HCT116 (cell line): ENCODE measurements at regions not wholly inside any gene's neighbourhood (a gene's known extent, or its start where the extent isn't known, plus 50 kb on each side); places are given as distances from the start of the nearest gene placed in this dataset.

Experiments
- ATAC-seq: fragments of 200-7000 bp; cut with Tn5 transposase; 2 replicates; pipeline ENCODE4 v1.9.1; 2020; ENCODE audit warnings: mild to moderate bottlenecking, moderate library complexity
- BruUV-seq: library from RNA; stranded (reverse); fragments of 400-500 nt; replicated peaks from 2 replicates; lab custom pipeline; 2021; lab: Mats Ljungman, UMichigan
- CTCF ChIA-PET: fragments of 300-600 bp; sonication (Branson Sonifier 250); formaldehyde crosslinking; loops from one replicate; lab custom pipeline; 2021; ENCODE audit warnings: antibody characterized with exemption; lab: Charles Lee
- POLR2A ChIA-PET: fragments of 300-600, 350-600 bp; sonication (Branson Sonifier 250); formaldehyde crosslinking; loops from one replicate; lab custom pipeline; 2021; ENCODE audit warnings: antibody characterized with exemption; lab: Charles Lee
- RAD21 ChIA-PET, 2 experiments: fragments of 300-600 bp; sonication (Branson Sonifier 250); formaldehyde crosslinking; loops; one replicate each; lab custom pipeline; 2023; ENCODE audit warnings: low total read pairs in 2 of 2; ENCODE audit not compliant: uncharacterized antibody in 2 of 2, unreplicated experiment in 2 of 2, low non-redundant PET in 1 of 2; lab: Charles Lee
- DNase-seq: peaks from one replicate; pipeline ENCODE4 v3.0.0-alpha.2; 2010; ENCODE audit warnings: low read depth, low spot score
- H2AFZ ChIP-seq: fragments of 200-600 bp; shearing (Covaris generic), sonication (generic); 2 replicates; pipeline ENCODE4 v1.6.1; 2017; ENCODE audit warnings: low read depth, mixed run types, mixed read lengths, antibody characterized with exemption, low read length; ENCODE audit not compliant: poor library complexity, severe bottlenecking
- H3K27ac ChIP-seq: 2 replicates; pipeline ENCODE4 v1.5.1; 2012; ENCODE audit warnings: low read depth, low read length
- H3K27me3 ChIP-seq: fragments of 200-600 bp; sonication (generic); 2 replicates; pipeline ENCODE4 v1.6.1; 2016; ENCODE audit warnings: mixed run types, low read length, mixed read lengths; ENCODE audit not compliant: insufficient read depth
- H3K36me3 ChIP-seq, 2 experiments: fragments of 200-500 bp in 1 of 2; fragments of 200-600 bp in 1 of 2; sonication (Bioruptor generic) in 1 of 2; sonication (generic) in 1 of 2; 2 replicates each; pipeline versions ENCODE4 v1.5.1 to v1.6.1; 2014 to 2016; ENCODE audit warnings: low read length in 2 of 2, inconsistent platforms in 1 of 2, mixed read lengths in 1 of 2, mixed run types in 1 of 2; ENCODE audit not compliant: insufficient read depth in 2 of 2, control insufficient read depth in 1 of 2
- H3K4me1 ChIP-seq, 2 experiments: fragments of 200-600 bp in 1 of 2; sonication (generic) in 1 of 2; 2 replicates each; pipeline versions ENCODE4 v1.5.1 to v1.6.1; 2012 to 2017; ENCODE audit warnings: low read length in 2 of 2, inconsistent platforms in 1 of 2, mild to moderate bottlenecking in 1 of 2, mixed read lengths in 1 of 2, mixed run types in 1 of 2, moderate library complexity in 1 of 2; ENCODE audit not compliant: insufficient read depth in 2 of 2, control insufficient read depth in 1 of 2
- H3K4me2 ChIP-seq: fragments of 200-600 bp; sonication (generic); 2 replicates; pipeline ENCODE4 v1.6.1; 2017; ENCODE audit warnings: mixed run types, low read length, mixed read lengths
- H3K4me3 ChIP-seq, 2 experiments: fragments of 200-600 bp in 1 of 2; sonication (generic) in 1 of 2; replicated peaks in 1 of 2; 2 replicates each; pipeline ENCODE4 v1.5.1; 2011 to 2016; ENCODE audit warnings: low read length in 2 of 2, control low read depth in 1 of 2, low read depth in 1 of 2, mild to moderate bottlenecking in 1 of 2, mixed read lengths in 1 of 2, mixed run types in 1 of 2
- H3K79me2 ChIP-seq: fragments of 200-600 bp; sonication (generic); 2 replicates; pipeline ENCODE4 v1.6.1; 2017; ENCODE audit warnings: mild to moderate bottlenecking, mixed run types, low read length, moderate library complexity, mixed read lengths; ENCODE audit not compliant: insufficient read depth
- H3K9ac ChIP-seq: fragments of 200-600 bp; sonication (generic); 2 replicates; pipeline ENCODE4 v1.6.1; 2016; ENCODE audit warnings: low read length, mixed read lengths
- H3K9me2 ChIP-seq: fragments of 200-600 bp; sonication (generic), shearing (Covaris generic); 2 replicates; pipeline ENCODE4 v1.6.1; 2017; ENCODE audit warnings: mixed run types, mild to moderate bottlenecking, moderate library complexity; ENCODE audit not compliant: insufficient read depth
- H3K9me3 ChIP-seq, 2 experiments: fragments of 200-500 bp in 1 of 2; fragments of 200-600 bp in 1 of 2; sonication (Bioruptor generic) in 1 of 2; sonication (generic) in 1 of 2; 2 replicates each; pipeline ENCODE4 v1.6.1; 2014 to 2017; ENCODE audit warnings: low read length in 2 of 2, mixed read lengths in 2 of 2, inconsistent platforms in 1 of 2, low read depth in 1 of 2, mild to moderate bottlenecking in 1 of 2, mixed run types in 1 of 2, moderate library complexity in 1 of 2; ENCODE audit not compliant: control insufficient read depth in 1 of 2, insufficient read depth in 1 of 2
- H4K20me1 ChIP-seq: fragments of 200-600 bp; sonication (generic), shearing (Covaris generic); 2 replicates; pipeline ENCODE4 v1.6.1; 2017; ENCODE audit warnings: mixed run types, mild to moderate bottlenecking, moderate library complexity; ENCODE audit not compliant: insufficient read depth
- CEBPB ChIP-seq: IDR thresholded peaks from 2 replicates; pipeline ENCODE4 v1.6.1; 2012; ENCODE audit warnings: low read depth
- EGR1 ChIP-seq: IDR thresholded peaks from 2 replicates; pipeline ENCODE4 v1.6.1; 2012; ENCODE audit warnings: low read depth
- ELF1 ChIP-seq: IDR thresholded peaks from 2 replicates; pipeline ENCODE4 v1.6.1; 2012; ENCODE audit warnings: low read depth, borderline replicate concordance
- EZH2 ChIP-seq: fragments of 200-600 bp; sonication (generic); IDR thresholded peaks from 2 replicates; pipeline ENCODE4 v1.6.1; 2017; ENCODE audit warnings: antibody characterized with exemption, mixed run types
- FOSL1 ChIP-seq: IDR thresholded peaks from 2 replicates; pipeline ENCODE4 v1.6.1; 2012; ENCODE audit warnings: low read depth
- JUND ChIP-seq: IDR thresholded peaks from 2 replicates; pipeline ENCODE4 v1.6.1; 2012
- POLR2A ChIP-seq: IDR thresholded peaks from 2 replicates; pipeline ENCODE4 v1.7.0; 2011; ENCODE audit warnings: borderline replicate concordance; ENCODE audit not compliant: insufficient read depth, insufficient read length; ENCODE audit errors: extremely low read depth
- POLR2AphosphoS5 ChIP-seq: IDR thresholded peaks from 2 replicates; pipeline ENCODE4 v1.6.1; 2011; ENCODE audit warnings: mild to moderate bottlenecking, low read depth, low read length, moderate library complexity
- SIN3A ChIP-seq: IDR thresholded peaks from 2 replicates; pipeline ENCODE4 v1.6.1; 2012; ENCODE audit warnings: low read depth
- SP1 ChIP-seq: IDR thresholded peaks from 2 replicates; pipeline ENCODE4 v1.6.1; 2012; ENCODE audit warnings: low read depth
- SRF ChIP-seq: IDR thresholded peaks from 2 replicates; pipeline ENCODE4 v1.6.1; 2012; ENCODE audit warnings: low read depth
- TCF7L2 ChIP-seq: IDR thresholded peaks from 2 replicates; pipeline ENCODE4 v1.7.0; 2011; ENCODE audit warnings: borderline replicate concordance, inconsistent platforms; ENCODE audit not compliant: insufficient read depth, insufficient read length; ENCODE audit errors: extremely low read depth
- YY1 ChIP-seq: IDR thresholded peaks from 2 replicates; pipeline ENCODE4 v1.6.1; 2011; ENCODE audit warnings: low read length, low read depth, moderate library complexity, mild to moderate bottlenecking; ENCODE audit not compliant: insufficient replicate concordance; ENCODE audit errors: extremely low read depth
- ZNF274 ChIP-seq: fragments of 200-500 bp; sonication (Bioruptor generic); IDR thresholded peaks from 2 replicates; pipeline ENCODE4 v1.6.1; 2014; ENCODE audit warnings: mild to moderate bottlenecking, low read depth, low read length, inconsistent platforms
- intact Hi-C: fragments of 100-400 bp; cut with micrococcal nuclease; formaldehyde crosslinking; loops from 2 replicates; pipeline ENCODE4 v1.10.0; 2022
- TF ChIP-seq, protein P1 (sequence below): IDR thresholded peaks from 2 replicates; pipeline ENCODE4 v1.6.1; 2011; ENCODE audit warnings: mild to moderate bottlenecking, low read length, moderate library complexity; ENCODE audit not compliant: insufficient replicate concordance; ENCODE audit errors: extremely low read depth
- TF ChIP-seq, protein P2 (sequence below): IDR thresholded peaks from 2 replicates; pipeline ENCODE4 v1.6.1; 2012

GRCh38 chr4:75259306-75259705 lies 254.9 kb downstream of the RCHY1 start (continued):
- TF ChIP-seq, protein P1, sequence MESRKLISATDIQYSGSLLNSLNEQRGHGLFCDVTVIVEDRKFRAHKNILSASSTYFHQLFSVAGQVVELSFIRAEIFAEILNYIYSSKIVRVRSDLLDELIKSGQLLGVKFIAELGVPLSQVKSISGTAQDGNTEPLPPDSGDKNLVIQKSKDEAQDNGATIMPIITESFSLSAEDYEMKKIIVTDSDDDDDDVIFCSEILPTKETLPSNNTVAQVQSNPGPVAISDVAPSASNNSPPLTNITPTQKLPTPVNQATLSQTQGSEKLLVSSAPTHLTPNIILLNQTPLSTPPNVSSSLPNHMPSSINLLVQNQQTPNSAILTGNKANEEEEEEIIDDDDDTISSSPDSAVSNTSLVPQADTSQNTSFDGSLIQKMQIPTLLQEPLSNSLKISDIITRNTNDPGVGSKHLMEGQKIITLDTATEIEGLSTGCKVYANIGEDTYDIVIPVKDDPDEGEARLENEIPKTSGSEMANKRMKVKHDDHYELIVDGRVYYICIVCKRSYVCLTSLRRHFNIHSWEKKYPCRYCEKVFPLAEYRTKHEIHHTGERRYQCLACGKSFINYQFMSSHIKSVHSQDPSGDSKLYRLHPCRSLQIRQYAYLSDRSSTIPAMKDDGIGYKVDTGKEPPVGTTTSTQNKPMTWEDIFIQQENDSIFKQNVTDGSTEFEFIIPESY: no peak
- no peak for TF ChIP-seq CEBPB
- no peak for TF ChIP-seq POLR2AphosphoS5
- no peak for TF ChIP-seq YY1
- no peak for TF ChIP-seq JUND
- TF ChIP-seq, protein P2, sequence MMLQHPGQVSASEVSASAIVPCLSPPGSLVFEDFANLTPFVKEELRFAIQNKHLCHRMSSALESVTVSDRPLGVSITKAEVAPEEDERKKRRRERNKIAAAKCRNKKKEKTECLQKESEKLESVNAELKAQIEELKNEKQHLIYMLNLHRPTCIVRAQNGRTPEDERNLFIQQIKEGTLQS: no peak
- TF ChIP-seq EZH2: no peak
- no peak for TF ChIP-seq SIN3A
- TF ChIP-seq FOSL1: no peak
- no peak for TF ChIP-seq EGR1

DNA sequence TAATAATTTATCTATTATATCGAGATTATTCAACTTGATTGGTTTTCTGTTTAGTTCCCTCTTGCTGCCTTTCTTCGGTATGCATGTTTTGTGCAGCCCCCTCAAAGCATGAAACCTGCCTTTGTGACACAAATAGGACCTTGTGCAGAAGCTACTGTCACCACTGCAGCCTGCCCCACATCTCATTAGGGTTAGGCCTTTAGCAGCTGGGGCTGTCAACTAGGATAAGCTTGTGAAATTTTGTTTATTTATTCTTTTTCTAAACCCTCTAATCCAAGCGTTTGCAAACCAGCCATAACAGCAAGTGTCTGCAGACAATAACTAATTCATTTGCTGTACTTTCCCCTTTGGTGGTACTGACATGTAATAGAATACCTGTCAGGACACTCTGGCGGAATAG lies 258.9 kb downstream of the RCHY1 start:
- Histone ChIP-seq H3K79me2 (no peaks in the 10 kb centered on the region), H2AFZ (no peak overlapping the region), H4K20me1 (no peaks in the 10 kb centered on the region), H3K36me3 (no peaks in the 10 kb centered on the region), H3K4me2 (no peak overlapping the region), H3K27me3 (no peaks in the 10 kb centered on the region), H3K9me2 (no peaks in the 10 kb centered on the region), H3K27ac (no peak overlapping the region)
- BruUV-seq: no TSS peak
- no peak for ATAC-seq
- CTCF ChIA-PET: no interaction called here
- POLR2A ChIA-PET: no interaction called here
- no peak for TF ChIP-seq TCF7L2
- TF ChIP-seq SP1: no peak
- TF ChIP-seq, protein P1: no peak
- no peak for TF ChIP-seq ELF1
- TF ChIP-seq SRF: no peak
- TF ChIP-seq EZH2: no peak
- TF ChIP-seq YY1: no peak
- TF ChIP-seq ZNF274: no peak
- TF ChIP-seq POLR2AphosphoS5: no peak
- TF ChIP-seq POLR2A: no peak
- TF ChIP-seq JUND: no peak
- TF ChIP-seq, protein P2: no peak
- TF ChIP-seq, all 23 proteins: peak for 0
- intact Hi-C loops: no loop called here
- no peak overlapping the region for H3K4me3 ChIP-seq
- H3K9me3 ChIP-seq: no peaks in the 10 kb centered on the region
- no peak overlapping the region for H3K9ac ChIP-seq
- RAD21 ChIA-PET: no interaction called here
- H3K4me1 ChIP-seq: peaks cover 0 to 4% of the 10 kb centered on the region in 2 experiments; a peak in 1 of 4 replicates
- DNase-seq: no peak
